ENCODE measurements at regions not wholly inside any gene's neighbourhood (a gene's known extent, or its start where the extent isn't known, plus 50 kb on each side); places are given as distances from the start of the nearest gene placed in this dataset.

GRCh38 chr11:22084564-22084963 is 108.3 kb upstream of the ANO5 start:
- H3K9ac ChIP-seq (ENCODE audit: insufficient read depth, low read depth, low read length): no peak overlapping the region
- no peaks in the 10 kb centered on the region for H4K20me1 ChIP-seq (ENCODE audit: insufficient read depth, low read length)
- peaks cover 33% of the 10 kb centered on the region for H3K9me3 ChIP-seq (ENCODE audit: low read length)
- BruUV-seq (replicated peaks): no TSS peak
- no peaks in the 10 kb centered on the region for H3K79me2 ChIP-seq (ENCODE audit: insufficient read depth, low read length)
- CTCF ChIA-PET (ENCODE audit: low intra/inter-chr PET ratio, low total read pairs): no interaction called here
- no peak overlapping the region for H3K4me2 ChIP-seq (ENCODE audit: low read depth, low read length)
- no peak overlapping the region for H3K27ac ChIP-seq (ENCODE audit: extremely low read length, insufficient read depth, low read length)
- no peak for ATAC-seq
- no peak overlapping the region for H2AFZ ChIP-seq (ENCODE audit: low read length)
- in situ Hi-C loops (cut with HindIII; ENCODE audit: extremely low pct_ligation_motif_present, low pct_unique_long_range_greater_than_20kb): no loop called here
- TF ChIP-seq ZNF562 (CRISPR knock-in tag; IDR thresholded peaks at IDR 0.05; ENCODE audit: borderline replicate concordance) (no peak), NR2C2 (CRISPR knock-in tag; IDR thresholded peaks at IDR 0.05; ENCODE audit: borderline replicate concordance) (no peak), MLLT10 (CRISPR knock-in tag; IDR thresholded peaks at IDR 0.05) (no peak), ZMAT3 (CRISPR knock-in tag; conservative IDR thresholded peaks at IDR 0.05) (no peak)
- no peak for FAIRE-seq
- no peak overlapping the region for H3K4me3 ChIP-seq (replicated peaks in 1 of 3; ENCODE audit: insufficient read depth in 1 of 3, low read depth in 2 of 3, low read length in 3 of 3)
- H3K27me3 ChIP-seq (ENCODE audit: control insufficient read depth in 1 of 2, insufficient read depth in 2 of 2, low read length in 2 of 2): no peaks in the 10 kb centered on the region
- H3K36me3 ChIP-seq (replicated peaks in 1 of 2; ENCODE audit: control insufficient read depth in 1 of 2, insufficient read depth in 2 of 2, low read length in 2 of 2): no peaks in the 10 kb centered on the region
- intact Hi-C loops (cut with micrococcal nuclease; ENCODE audit: unreplicated experiment): no loop called here
- POLR2A ChIA-PET: no interaction called here
- H3K4me1 ChIP-seq (ENCODE audit: insufficient read depth, low read length): no peaks in the 10 kb centered on the region
- no peak for DNase-seq (ENCODE audit: low spot score)

GRCh38 chr11:22089609-22090008 is 103.3 kb upstream of the ANO5 start:
- Histone ChIP-seq H3K36me3 (replicated peaks in 1 of 2; ENCODE audit: control insufficient read depth in 1 of 2, insufficient read depth in 2 of 2, low read length in 2 of 2) (no peaks in the 10 kb centered on the region), H3K9ac (ENCODE audit: insufficient read depth, low read depth, low read length) (no peak overlapping the region), H4K20me1 (ENCODE audit: insufficient read depth, low read length) (no peaks in the 10 kb centered on the region), H3K27ac (ENCODE audit: extremely low read length, insufficient read depth, low read length) (no peak overlapping the region), H3K4me1 (ENCODE audit: insufficient read depth, low read length) (no peaks in the 10 kb centered on the region), H3K79me2 (ENCODE audit: insufficient read depth, low read length) (no peaks in the 10 kb centered on the region), H3K27me3 (ENCODE audit: control insufficient read depth in 1 of 2, insufficient read depth in 2 of 2, low read length in 2 of 2) (no peaks in the 10 kb centered on the region), H3K9me3 (ENCODE audit: low read length) (peaks cover 16% of the 10 kb centered on the region), H2AFZ (ENCODE audit: low read length) (no peak overlapping the region), H3K4me2 (ENCODE audit: low read depth, low read length) (no peak overlapping the region), H3K4me3 (replicated peaks in 1 of 3; ENCODE audit: insufficient read depth in 1 of 3, low read depth in 2 of 3, low read length in 3 of 3) (no peak overlapping the region)
- ChIA-PET POLR2A (no interaction called here), CTCF (ENCODE audit: low intra/inter-chr PET ratio, low total read pairs) (no interaction called here)
- WGBS (ENCODE audit: low lambda C conversion rate): 16% methylated on average over 2 of the region's 2 CpGs
- intact Hi-C loops (cut with micrococcal nuclease; ENCODE audit: unreplicated experiment): no loop called here
- FAIRE-seq (no peak), ATAC-seq (no peak), DNase-seq (ENCODE audit: low spot score) (no peak)
- in situ Hi-C loops (cut with HindIII; ENCODE audit: extremely low pct_ligation_motif_present, low pct_unique_long_range_greater_than_20kb): no loop called here
- BruUV-seq (replicated peaks): no TSS peak
- no peak for TF ChIP-seq MAF1 (CRISPR knock-in tag; IDR thresholded peaks at IDR 0.05; ENCODE audit: borderline replicate concordance)
- TF ChIP-seq HNRNPK (IDR thresholded peaks at IDR 0.05; ENCODE audit: low read depth, low read length, poor library complexity, severe bottlenecking): no peak
- TF ChIP-seq SOX6 (IDR thresholded peaks at IDR 0.05): no peak
- no peak for TF ChIP-seq SOX6 (CRISPR knock-in tag; IDR thresholded peaks at IDR 0.05)
- TF ChIP-seq SNAPC5 (CRISPR knock-in tag; IDR thresholded peaks at IDR 0.05; ENCODE audit: borderline replicate concordance): no peak
- no peak for TF ChIP-seq BRCA1 (CRISPR knock-in tag; IDR thresholded peaks at IDR 0.05)
- TF ChIP-seq PCBP1 (IDR thresholded peaks at IDR 0.05; ENCODE audit: borderline replicate concordance, low read depth, low read length): no peak
- TF ChIP-seq KAT8 (CRISPR knock-in tag; IDR thresholded peaks at IDR 0.05): no peak
- TF ChIP-seq MLXIP (CRISPR knock-in tag; IDR thresholded peaks at IDR 0.05; ENCODE audit: borderline replicate concordance): no peak
- no peak for TF ChIP-seq ZNF543 (CRISPR knock-in tag; IDR thresholded peaks at IDR 0.05)
- TF ChIP-seq ZNF263 (CRISPR knock-in tag; IDR thresholded peaks at IDR 0.05): no peak
- no peak for TF ChIP-seq THAP8 (CRISPR knock-in tag; IDR thresholded peaks at IDR 0.05; ENCODE audit: borderline replicate concordance)
- no peak for TF ChIP-seq CHCHD3 (CRISPR knock-in tag; IDR thresholded peaks at IDR 0.05)
- no peak for TF ChIP-seq ZNF790 (CRISPR knock-in tag; IDR thresholded peaks at IDR 0.05; ENCODE audit: borderline replicate concordance)
